ENCODE measurements at regions not wholly inside any gene's neighbourhood (a gene's known extent, or its start where the extent isn't known, plus 50 kb on each side); places are given as distances from the start of the nearest gene placed in this dataset.

DNA sequence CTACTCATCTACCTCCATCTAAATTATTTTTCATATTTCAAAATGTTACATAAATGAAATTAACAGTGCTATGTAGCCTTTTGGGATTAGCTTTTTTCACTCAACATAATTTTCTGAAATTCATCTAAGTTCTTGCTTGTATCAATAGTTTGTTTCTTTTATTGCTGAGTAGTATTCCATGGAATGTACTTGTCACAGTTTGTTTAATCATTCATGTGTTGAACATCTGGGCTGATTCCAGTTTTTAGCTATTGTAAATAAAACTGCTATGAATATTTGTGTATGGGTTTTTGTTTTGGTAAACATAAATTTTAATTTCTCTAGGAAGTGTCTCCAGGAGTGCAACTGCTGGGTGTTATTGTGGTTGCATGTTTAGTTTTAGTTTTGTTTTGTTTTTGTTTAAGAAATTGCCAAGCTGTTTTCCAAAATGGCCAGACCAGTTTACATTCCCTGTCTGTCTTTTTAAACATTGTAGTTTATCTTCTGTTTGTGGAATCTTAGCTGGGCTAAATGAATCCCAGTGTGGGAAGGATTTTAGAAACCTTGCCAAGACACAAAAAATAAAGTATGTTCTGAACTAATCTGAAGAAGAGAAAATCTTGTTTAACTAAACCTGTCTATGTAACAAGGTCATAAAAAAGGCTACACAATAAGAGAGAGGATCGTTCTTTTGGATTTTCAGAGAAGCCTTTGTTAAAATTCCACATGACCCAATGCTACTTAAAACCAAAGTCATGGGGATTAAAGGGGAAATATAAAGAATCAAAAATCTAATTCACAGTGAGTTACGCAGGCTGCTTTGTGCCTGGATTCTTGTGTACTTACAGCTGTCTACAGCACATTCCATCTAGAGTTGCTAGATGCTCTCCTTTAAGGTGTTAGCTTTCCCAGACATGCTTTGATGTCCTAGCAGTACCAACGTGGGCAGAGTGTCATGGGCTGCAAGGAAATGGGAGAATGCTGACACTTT, 129.2 kb upstream of the SUCLG2 start:
- H3K9ac ChIP-seq (ENCODE audit: low read depth, low read length): no peak overlapping the region
- no peaks in the 10 kb centered on the region for H3K36me3 ChIP-seq (ENCODE audit: insufficient read depth, low read length)
- no peak for DNase-seq
- H2AFZ ChIP-seq (ENCODE audit: low read depth, low read length): no peak overlapping the region
- no peaks in the 10 kb centered on the region for H3K9me3 ChIP-seq (ENCODE audit: insufficient read depth, low read length, severe bottlenecking)
- no peak overlapping the region for H3K4me2 ChIP-seq (ENCODE audit: insufficient read depth, low read length)
- no peak for ATAC-seq (ENCODE audit: insufficient read depth, low read depth)
- H3K4me1 ChIP-seq (ENCODE audit: insufficient read depth, low read length): no peaks in the 10 kb centered on the region
- H3K27ac ChIP-seq (ENCODE audit: low read length): no peak overlapping the region
- no peak for TF ChIP-seq EZH2 (IDR thresholded peaks at IDR 0.05; ENCODE audit: borderline replicate concordance, low read depth, low read length, severe bottlenecking)
- TF ChIP-seq, protein P1, sequence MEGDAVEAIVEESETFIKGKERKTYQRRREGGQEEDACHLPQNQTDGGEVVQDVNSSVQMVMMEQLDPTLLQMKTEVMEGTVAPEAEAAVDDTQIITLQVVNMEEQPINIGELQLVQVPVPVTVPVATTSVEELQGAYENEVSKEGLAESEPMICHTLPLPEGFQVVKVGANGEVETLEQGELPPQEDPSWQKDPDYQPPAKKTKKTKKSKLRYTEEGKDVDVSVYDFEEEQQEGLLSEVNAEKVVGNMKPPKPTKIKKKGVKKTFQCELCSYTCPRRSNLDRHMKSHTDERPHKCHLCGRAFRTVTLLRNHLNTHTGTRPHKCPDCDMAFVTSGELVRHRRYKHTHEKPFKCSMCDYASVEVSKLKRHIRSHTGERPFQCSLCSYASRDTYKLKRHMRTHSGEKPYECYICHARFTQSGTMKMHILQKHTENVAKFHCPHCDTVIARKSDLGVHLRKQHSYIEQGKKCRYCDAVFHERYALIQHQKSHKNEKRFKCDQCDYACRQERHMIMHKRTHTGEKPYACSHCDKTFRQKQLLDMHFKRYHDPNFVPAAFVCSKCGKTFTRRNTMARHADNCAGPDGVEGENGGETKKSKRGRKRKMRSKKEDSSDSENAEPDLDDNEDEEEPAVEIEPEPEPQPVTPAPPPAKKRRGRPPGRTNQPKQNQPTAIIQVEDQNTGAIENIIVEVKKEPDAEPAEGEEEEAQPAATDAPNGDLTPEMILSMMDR (IDR thresholded peaks at IDR 0.05; ENCODE audit: borderline replicate concordance, extremely low read depth, low read length, poor library complexity, severe bottlenecking): no peak
- no peaks in the 10 kb centered on the region for H3K27me3 ChIP-seq (ENCODE audit: insufficient read depth, low read length, poor library complexity)
- H3K79me2 ChIP-seq (ENCODE audit: insufficient read depth, low read length): no peaks in the 10 kb centered on the region
- H4K20me1 ChIP-seq (ENCODE audit: insufficient read depth, low read length): no peaks in the 10 kb centered on the region
- no peak overlapping the region for H3K4me3 ChIP-seq (ENCODE audit: low read depth in 1 of 2, low read length in 2 of 2)

DNA sequence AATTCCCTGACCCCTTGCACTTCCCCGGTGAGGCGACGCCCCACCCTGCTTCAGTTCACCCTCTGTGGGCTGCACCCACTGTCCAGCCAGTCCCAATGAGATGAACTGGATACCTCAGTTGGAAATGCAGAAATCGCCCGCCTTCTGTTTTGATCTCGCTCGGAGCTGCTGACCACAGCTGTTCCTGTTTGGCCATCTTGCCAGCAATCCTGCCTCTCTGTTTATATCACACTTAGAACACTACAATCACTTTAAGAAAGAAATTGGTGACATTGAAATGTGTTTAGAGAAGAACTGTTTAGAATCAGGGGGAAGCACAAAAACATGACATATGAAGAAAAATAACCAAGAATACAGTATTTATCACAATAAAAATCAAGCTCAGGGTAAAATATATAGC, 127.5 kb upstream of the SUCLG2 start:
- no peak overlapping the region for H3K9ac ChIP-seq (ENCODE audit: low read depth, low read length)
- H3K36me3 ChIP-seq (ENCODE audit: insufficient read depth, low read length): no peaks in the 10 kb centered on the region
- H4K20me1 ChIP-seq (ENCODE audit: insufficient read depth, low read length): no peaks in the 10 kb centered on the region
- no peaks in the 10 kb centered on the region for H3K9me3 ChIP-seq (ENCODE audit: insufficient read depth, low read length, severe bottlenecking)
- DNase-seq (no peak), ATAC-seq (ENCODE audit: insufficient read depth, low read depth) (no peak)
- no peak overlapping the region for H2AFZ ChIP-seq (ENCODE audit: low read depth, low read length)
- no peaks in the 10 kb centered on the region for H3K79me2 ChIP-seq (ENCODE audit: insufficient read depth, low read length)
- H3K4me1 ChIP-seq (ENCODE audit: insufficient read depth, low read length): no peaks in the 10 kb centered on the region
- H3K27ac ChIP-seq (ENCODE audit: low read length): no peak overlapping the region
- TF ChIP-seq, protein P1 (IDR thresholded peaks at IDR 0.05; ENCODE audit: borderline replicate concordance, extremely low read depth, low read length, poor library complexity, severe bottlenecking): no peak
- no peak for TF ChIP-seq EZH2 (IDR thresholded peaks at IDR 0.05; ENCODE audit: borderline replicate concordance, low read depth, low read length, severe bottlenecking)
- no peak overlapping the region for H3K4me2 ChIP-seq (ENCODE audit: insufficient read depth, low read length)
- H3K4me3 ChIP-seq (ENCODE audit: low read depth in 1 of 2, low read length in 2 of 2): no peak overlapping the region
- H3K27me3 ChIP-seq (ENCODE audit: insufficient read depth, low read length, poor library complexity): no peaks in the 10 kb centered on the region

DNA sequence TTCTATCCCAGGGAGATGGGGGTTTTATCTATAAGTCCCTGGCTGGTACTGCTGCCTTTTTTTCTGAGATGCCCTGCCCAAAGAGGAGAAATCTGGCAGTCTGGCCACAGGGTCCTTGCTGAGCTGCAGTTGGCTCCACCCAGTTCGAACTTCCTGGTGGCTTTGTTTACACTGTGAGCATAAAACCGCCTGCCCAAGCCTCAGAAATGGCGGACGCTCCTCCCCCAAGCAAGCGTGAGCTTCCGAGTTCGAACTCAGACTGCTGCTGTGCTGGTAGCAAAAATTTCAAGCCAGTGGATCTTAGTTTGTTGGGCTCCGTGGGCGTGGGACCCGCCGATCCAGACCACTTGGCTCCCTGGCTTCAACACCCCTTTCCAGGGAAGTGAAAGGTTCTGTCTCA, 126.8 kb upstream of the SUCLG2 start:
- Histone ChIP-seq H3K79me2 (ENCODE audit: insufficient read depth, low read length) (no peaks in the 10 kb centered on the region), H3K36me3 (ENCODE audit: insufficient read depth, low read length) (no peaks in the 10 kb centered on the region), H3K4me1 (ENCODE audit: insufficient read depth, low read length) (no peaks in the 10 kb centered on the region), H2AFZ (ENCODE audit: low read depth, low read length) (no peak overlapping the region), H3K4me3 (ENCODE audit: low read depth in 1 of 2, low read length in 2 of 2) (no peak overlapping the region), H3K9ac (ENCODE audit: low read depth, low read length) (no peak overlapping the region), H3K9me3 (ENCODE audit: insufficient read depth, low read length, severe bottlenecking) (no peaks in the 10 kb centered on the region), H3K27me3 (ENCODE audit: insufficient read depth, low read length, poor library complexity) (no peaks in the 10 kb centered on the region), H4K20me1 (ENCODE audit: insufficient read depth, low read length) (no peaks in the 10 kb centered on the region), H3K27ac (ENCODE audit: low read length) (no peak overlapping the region), H3K4me2 (ENCODE audit: insufficient read depth, low read length) (no peak overlapping the region)
- DNase-seq (no peak), ATAC-seq (ENCODE audit: insufficient read depth, low read depth) (no peak)
- TF ChIP-seq, protein P1 (IDR thresholded peaks at IDR 0.05; ENCODE audit: borderline replicate concordance, extremely low read depth, low read length, poor library complexity, severe bottlenecking): no peak
- no peak for TF ChIP-seq EZH2 (IDR thresholded peaks at IDR 0.05; ENCODE audit: borderline replicate concordance, low read depth, low read length, severe bottlenecking)

Measured in DND-41 (cell line).